ENCODE measurements at regions not wholly inside any gene's neighbourhood (a gene's known extent, or its start where the extent isn't known, plus 50 kb on each side); places are given as distances from the start of the nearest gene placed in this dataset.
"Not testable (repeated sequence)": the region's sequence is repeated elsewhere in the genome, so short reads cannot be mapped to it uniquely, and the experiment has no call there.

- no peak for TF ChIP-seq CTCF (IDR thresholded peaks at IDR 0.05; ENCODE audit: insufficient read depth, low read depth, low read length, missing control alignments)
- no peak overlapping the region for H3K4me3 ChIP-seq (ENCODE audit: low read depth, low read length)
- DNase-seq (ENCODE audit: low read depth): no peak
Measured at GRCh38 chr9:1539216-1539615, 475.9 kb upstream of the SMARCA2 start.

- H3K4me3 ChIP-seq (ENCODE audit: low read depth, low read length): no peak overlapping the region
- DNase-seq (ENCODE audit: low read depth): no peak
- TF ChIP-seq CTCF (IDR thresholded peaks at IDR 0.05; ENCODE audit: insufficient read depth, low read depth, low read length, missing control alignments): no peak
Measured at GRCh38 chr9:1550636-1551035, 464.5 kb upstream of the SMARCA2 start.

GRCh38 chr9:1554081-1555035, 460.8 kb upstream of the SMARCA2 start:
- no peak for TF ChIP-seq CTCF (IDR thresholded peaks at IDR 0.05; ENCODE audit: insufficient read depth, low read depth, low read length, missing control alignments)
- DNase-seq (ENCODE audit: low read depth): no peak
- H3K4me3 ChIP-seq (ENCODE audit: low read depth, low read length): no peak overlapping the region

- H3K4me3 ChIP-seq (ENCODE audit: low read depth, low read length); DNase-seq (ENCODE audit: low read depth): not testable (repeated sequence)
Measured at GRCh38 chr9:1558666-1559065, 456.5 kb upstream of the SMARCA2 start.

- no peak for TF ChIP-seq CTCF (IDR thresholded peaks at IDR 0.05; ENCODE audit: insufficient read depth, low read depth, low read length, missing control alignments)
- no peak overlapping the region for H3K4me3 ChIP-seq (ENCODE audit: low read depth, low read length)
- DNase-seq (ENCODE audit: low read depth): no peak
Measured at GRCh38 chr9:1575939-1576338, 439.2 kb upstream of the SMARCA2 start.

- no peak for DNase-seq (ENCODE audit: low read depth)
- no peak overlapping the region for H3K4me3 ChIP-seq (ENCODE audit: low read depth, low read length)
- TF ChIP-seq CTCF (IDR thresholded peaks at IDR 0.05; ENCODE audit: insufficient read depth, low read depth, low read length, missing control alignments): no peak
Measured at GRCh38 chr9:1580215-1580614, 434.9 kb upstream of the SMARCA2 start.

GRCh38 chr9:1581926-1582325, 433.2 kb upstream of the SMARCA2 start:
- TF ChIP-seq CTCF (IDR thresholded peaks at IDR 0.05; ENCODE audit: insufficient read depth, low read depth, low read length, missing control alignments): no peak
- no peak overlapping the region for H3K4me3 ChIP-seq (ENCODE audit: low read depth, low read length)
- DNase-seq (ENCODE audit: low read depth): no peak
